ENCODE measurements at regions not wholly inside any gene's neighbourhood (a gene's known extent, or its start where the extent isn't known, plus 50 kb on each side); places are given as distances from the start of the nearest gene placed in this dataset.

- TF ChIP-seq ZMYM3 (CRISPR knock-in tag; IDR thresholded peaks at IDR 0.05) (no peak), TARDBP (CRISPR knock-in tag; IDR thresholded peaks at IDR 0.05) (no peak), MXD1 (CRISPR knock-in tag; IDR thresholded peaks at IDR 0.05) (no peak), TCF7 (IDR thresholded peaks at IDR 0.05; ENCODE audit: low read depth) (no peak), MXD3 (CRISPR knock-in tag; IDR thresholded peaks at IDR 0.05) (no peak), CHD2 (IDR thresholded peaks at IDR 0.05; ENCODE audit: low read depth, low read length) (no peak), ARID4A (CRISPR knock-in tag; IDR thresholded peaks at IDR 0.05; ENCODE audit: borderline replicate concordance) (no peak), ZNF3 (CRISPR knock-in tag; IDR thresholded peaks at IDR 0.05) (no peak), TMF1 (CRISPR knock-in tag; IDR thresholded peaks at IDR 0.05; ENCODE audit: low read depth) (no peak), PRDM10 (CRISPR knock-in tag; IDR thresholded peaks at IDR 0.05; ENCODE audit: low read depth) (no peak), HNRNPK (IDR thresholded peaks at IDR 0.05; ENCODE audit: low read depth, low read length, poor library complexity, severe bottlenecking) (no peak), POLR2AphosphoS5 (IDR thresholded peaks at IDR 0.05; ENCODE audit: low read depth, low read length) (no peak)
These were observed 158.0 kb upstream of the PCDH10 start for GRCh38 chr4:132991111-132991510.

All from HepG2 (cell line).